ENCODE measurements at regions not wholly inside any gene's neighbourhood (a gene's known extent, or its start where the extent isn't known, plus 50 kb on each side); places are given as distances from the start of the nearest gene placed in this dataset.

DNA sequence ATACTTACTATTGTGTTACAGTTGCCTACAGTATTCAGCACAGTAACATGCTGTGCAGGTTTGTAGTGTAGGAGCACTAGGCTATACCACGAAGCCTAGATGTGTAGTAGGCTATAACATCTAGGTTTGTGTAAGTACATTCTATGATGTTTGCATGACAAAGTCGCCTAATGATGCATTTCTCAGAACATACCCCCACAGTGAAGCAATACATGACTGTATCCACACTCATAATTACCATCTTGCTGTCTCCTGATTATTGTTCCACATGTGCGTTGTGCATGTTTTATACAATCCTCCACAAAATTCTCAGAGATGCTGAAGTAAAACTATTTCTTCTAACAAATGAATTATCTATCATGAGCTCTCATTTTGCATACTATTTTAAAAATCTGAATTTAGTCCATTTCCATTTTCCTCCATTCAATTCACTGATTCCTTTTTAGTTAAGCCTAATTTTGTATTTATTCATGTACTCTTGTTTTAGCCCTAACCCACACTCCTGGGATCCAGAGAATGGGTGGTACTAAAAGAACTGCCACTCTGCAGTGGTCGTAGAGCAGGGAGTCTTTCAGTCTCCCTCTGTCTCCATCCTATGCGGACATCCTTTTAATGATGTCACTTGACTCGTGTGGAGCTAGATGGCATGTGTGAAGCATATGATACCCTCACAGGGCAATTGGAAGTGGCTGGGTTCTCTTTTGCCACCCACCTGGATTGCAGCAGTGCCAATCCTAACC lies 67.6 kb upstream of the CAV2 start:
- TF ChIP-seq POLR2AphosphoS5 (IDR thresholded peaks at IDR 0.05) (no peak), POLR2A (IDR thresholded peaks at IDR 0.05) (no peak), EP300 (IDR thresholded peaks at IDR 0.05) (no peak)
- TF ChIP-seq, protein P1, sequence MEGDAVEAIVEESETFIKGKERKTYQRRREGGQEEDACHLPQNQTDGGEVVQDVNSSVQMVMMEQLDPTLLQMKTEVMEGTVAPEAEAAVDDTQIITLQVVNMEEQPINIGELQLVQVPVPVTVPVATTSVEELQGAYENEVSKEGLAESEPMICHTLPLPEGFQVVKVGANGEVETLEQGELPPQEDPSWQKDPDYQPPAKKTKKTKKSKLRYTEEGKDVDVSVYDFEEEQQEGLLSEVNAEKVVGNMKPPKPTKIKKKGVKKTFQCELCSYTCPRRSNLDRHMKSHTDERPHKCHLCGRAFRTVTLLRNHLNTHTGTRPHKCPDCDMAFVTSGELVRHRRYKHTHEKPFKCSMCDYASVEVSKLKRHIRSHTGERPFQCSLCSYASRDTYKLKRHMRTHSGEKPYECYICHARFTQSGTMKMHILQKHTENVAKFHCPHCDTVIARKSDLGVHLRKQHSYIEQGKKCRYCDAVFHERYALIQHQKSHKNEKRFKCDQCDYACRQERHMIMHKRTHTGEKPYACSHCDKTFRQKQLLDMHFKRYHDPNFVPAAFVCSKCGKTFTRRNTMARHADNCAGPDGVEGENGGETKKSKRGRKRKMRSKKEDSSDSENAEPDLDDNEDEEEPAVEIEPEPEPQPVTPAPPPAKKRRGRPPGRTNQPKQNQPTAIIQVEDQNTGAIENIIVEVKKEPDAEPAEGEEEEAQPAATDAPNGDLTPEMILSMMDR (IDR thresholded peaks at IDR 0.05): no peak
- no peaks in the 10 kb centered on the region for H3K9me3 ChIP-seq
- no peaks in the 10 kb centered on the region for H3K36me3 ChIP-seq
- ATAC-seq: no peak
- H3K27ac ChIP-seq: no peak overlapping the region
- H3K4me3 ChIP-seq: no peak overlapping the region
- no peaks in the 10 kb centered on the region for H3K27me3 ChIP-seq
- WGBS, 2 donors (ENCODE audit: low coverage in 1 of 2): 98 to 100% methylated on average over 6 of the region's 6 CpGs
- H3K4me1 ChIP-seq: peaks cover 0 to 3% (median 0%) of the 10 kb centered on the region in 3 donors

DNA sequence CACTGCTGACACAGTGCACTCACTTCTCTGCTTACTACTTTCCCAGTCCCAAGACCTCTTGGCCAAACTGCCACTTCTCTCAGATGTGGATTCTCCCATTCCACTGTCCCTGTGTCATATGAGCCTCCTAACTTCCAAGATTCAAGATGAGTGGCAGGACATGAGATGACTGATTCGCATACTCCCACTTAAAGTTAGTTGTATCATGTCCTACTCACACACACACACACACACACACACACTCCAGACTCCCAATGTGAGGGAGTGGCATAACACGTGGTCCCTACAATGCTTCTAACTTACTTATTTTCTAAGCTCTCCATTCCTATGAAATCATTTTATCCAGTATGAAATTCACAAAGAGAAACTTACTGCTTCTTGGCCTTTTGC lies 67.0 kb upstream of the CAV2 start:
- H3K4me3 ChIP-seq: no peak overlapping the region
- H3K4me1 ChIP-seq: no peaks in the 10 kb centered on the region
- H3K27ac ChIP-seq: no peak overlapping the region
- TF ChIP-seq POLR2A (IDR thresholded peaks at IDR 0.05) (no peak), EP300 (IDR thresholded peaks at IDR 0.05) (no peak), POLR2AphosphoS5 (IDR thresholded peaks at IDR 0.05) (no peak)
- TF ChIP-seq, protein P1 (IDR thresholded peaks at IDR 0.05): no peak
- no peaks in the 10 kb centered on the region for H3K36me3 ChIP-seq
- 74 to 79% methylated on average over 2 of the region's 2 CpGs for WGBS, 2 donors (ENCODE audit: low coverage in 1 of 2)
- no peaks in the 10 kb centered on the region for H3K9me3 ChIP-seq
- ATAC-seq: no peak
- no peaks in the 10 kb centered on the region for H3K27me3 ChIP-seq

DNA sequence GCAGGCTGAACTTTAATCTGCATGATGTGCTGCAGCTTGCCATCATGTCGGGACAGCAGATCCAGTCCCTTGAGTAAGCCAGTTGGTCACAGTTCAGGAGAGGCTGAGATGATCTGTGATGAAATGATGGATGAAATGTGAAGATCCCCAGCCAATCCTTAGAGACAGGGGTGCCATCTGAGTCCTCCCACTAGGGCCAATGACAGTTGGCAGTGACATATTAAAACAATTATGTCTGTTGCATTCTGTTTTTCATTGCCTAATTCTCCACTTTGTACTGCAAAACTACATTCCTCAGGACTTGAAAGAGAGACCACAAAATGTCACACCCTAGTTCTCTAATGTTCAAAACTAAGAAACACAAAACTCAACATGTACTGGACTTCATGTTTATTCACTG lies 66.3 kb upstream of the CAV2 start:
- H3K4me3 ChIP-seq: no peak overlapping the region
- no peaks in the 10 kb centered on the region for H3K27me3 ChIP-seq
- TF ChIP-seq POLR2A (IDR thresholded peaks at IDR 0.05): no peak
- no peaks in the 10 kb centered on the region for H3K4me1 ChIP-seq
- 60% methylated on average over 1 of the region's 1 CpG; no CpG with 5 or more reads in 1 of the 2 donors for WGBS, 2 donors (ENCODE audit: low coverage in 1 of 2)
- H3K27ac ChIP-seq: no peak overlapping the region
- no peaks in the 10 kb centered on the region for H3K36me3 ChIP-seq
- no peaks in the 10 kb centered on the region for H3K9me3 ChIP-seq
- no peak for ATAC-seq

DNA sequence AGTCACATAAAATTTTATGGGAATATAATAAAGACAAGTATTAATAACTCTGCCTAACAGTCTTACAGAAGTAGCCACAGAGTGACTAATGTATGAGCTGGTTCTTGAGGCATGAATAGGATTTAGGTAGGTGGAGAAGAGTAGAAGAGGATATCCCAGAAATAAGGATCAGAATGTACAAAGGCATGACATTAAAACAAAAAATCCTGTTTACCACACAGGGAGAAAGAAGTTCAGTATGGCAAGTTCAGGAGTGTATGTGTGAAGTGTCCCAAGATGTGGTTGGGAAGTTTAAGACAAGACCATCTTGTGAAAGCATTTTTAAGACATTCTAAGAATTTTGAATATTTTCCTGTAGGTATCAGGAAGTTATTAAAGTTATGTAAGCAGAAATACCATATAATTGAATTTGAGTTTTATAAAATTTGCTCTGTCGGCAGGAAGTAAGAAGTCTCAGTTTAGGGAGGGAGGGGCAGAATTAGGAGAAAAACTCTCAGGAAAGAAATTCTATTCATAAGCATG lies 64.7 kb upstream of the CAV2 start:
- 71 to 90% methylated on average over 1 of the region's 1 CpG for WGBS, 2 donors (ENCODE audit: low coverage in 1 of 2)
- Histone ChIP-seq H3K4me1 (no peaks in the 10 kb centered on the region), H3K27me3 (no peaks in the 10 kb centered on the region), H3K36me3 (no peaks in the 10 kb centered on the region), H3K27ac (no peak overlapping the region), H3K4me3 (no peak overlapping the region), H3K9me3 (no peaks in the 10 kb centered on the region)
- TF ChIP-seq, protein P1 (IDR thresholded peaks at IDR 0.05): no peak
- TF ChIP-seq POLR2AphosphoS5 (IDR thresholded peaks at IDR 0.05) (peak; percentile 41), EP300 (IDR thresholded peaks at IDR 0.05) (no peak), POLR2A (IDR thresholded peaks at IDR 0.05) (no peak)
- ATAC-seq: peak; percentile 44

DNA sequence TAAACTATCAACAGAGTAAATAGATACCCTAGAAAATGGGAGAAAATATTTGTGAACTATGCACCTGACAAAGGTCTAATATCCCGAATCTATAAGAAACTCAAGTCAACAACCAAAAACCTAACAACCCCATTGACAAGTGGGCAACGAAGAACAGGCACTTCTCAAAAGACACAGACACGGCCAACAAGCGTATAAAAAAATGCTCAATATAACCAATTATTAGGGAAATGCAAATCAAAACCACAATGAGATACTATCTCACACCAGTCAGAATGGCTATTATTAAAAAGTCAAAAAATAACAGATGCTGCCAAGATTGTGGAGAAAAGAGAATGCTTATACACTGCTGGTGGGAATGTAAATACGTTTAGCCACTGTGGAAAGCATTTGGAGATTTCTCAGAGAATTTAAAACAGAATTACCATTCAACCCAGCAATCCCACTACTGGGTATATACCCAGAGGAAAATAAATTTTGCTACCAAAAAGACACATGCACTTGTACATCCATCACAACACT lies 63.2 kb upstream of the CAV2 start:
- no peak for ATAC-seq
- Histone ChIP-seq H3K4me3 (no peak overlapping the region), H3K27me3 (no peaks in the 10 kb centered on the region), H3K9me3 (no peaks in the 10 kb centered on the region), H3K36me3 (no peaks in the 10 kb centered on the region), H3K4me1 (peaks cover 0 to 9% (median 0%) of the 10 kb centered on the region in 3 donors), H3K27ac (no peak overlapping the region)
- WGBS, 2 donors (ENCODE audit: low coverage in 1 of 2): 90 to 95% methylated on average over 4 of the region's 5 CpGs
- TF ChIP-seq, protein P1 (IDR thresholded peaks at IDR 0.05): no peak
- TF ChIP-seq EP300 (IDR thresholded peaks at IDR 0.05): no peak
